Activated T-cell treated with anti-CD3 and anti-CD28 coated beads, Interleukin-2, amount 50 U/mL, for 72 hours (primary cell): ENCODE measurements at regions not wholly inside any gene's neighbourhood (a gene's known extent, or its start where the extent isn't known, plus 50 kb on each side); places are given as distances from the start of the nearest gene placed in this dataset.

Experiments
- ATAC-seq, 2 donors: fragments of 150-1000 bp; cut with Tn5 transposase; replicated peaks in 1 of 2; 2 replicates each; pipeline ENCODE4 v1.10.0; 2021; ENCODE audit warnings: moderate library complexity in 2 of 2, mild to moderate bottlenecking in 1 of 2
- DNase-seq, 2 donors: peaks; one replicate each; pipeline ENCODE4 v3.0.0; 2021 to 2022; ENCODE audit warnings: mixed read lengths in 1 of 2
- H3K27ac Mint-ChIP-seq: one replicate; pipeline ENCODE4 v1.8.0; 2022; ENCODE audit warnings: mild to moderate bottlenecking, moderate library complexity, mixed read lengths
- H3K27me3 Mint-ChIP-seq: one replicate; pipeline ENCODE4 v1.8.0; 2022; ENCODE audit warnings: low read depth, mixed read lengths
- H3K36me3 Mint-ChIP-seq, 2 donors: one replicate each; pipeline ENCODE4 v1.8.0; 2022; ENCODE audit warnings: mixed read lengths in 2 of 2, mild to moderate bottlenecking in 1 of 2; ENCODE audit not compliant: insufficient read depth in 2 of 2
- H3K4me1 Mint-ChIP-seq: one replicate; pipeline ENCODE4 v1.8.0; 2022; ENCODE audit warnings: low read depth, mixed read lengths
- H3K4me3 Mint-ChIP-seq, 2 donors: one replicate each; pipeline ENCODE4 v1.8.0; 2022; ENCODE audit warnings: mild to moderate bottlenecking in 2 of 2, mixed read lengths in 2 of 2, moderate library complexity in 2 of 2
- H3K9me3 Mint-ChIP-seq, 2 donors: one replicate each; pipeline ENCODE4 v1.8.0; 2022; ENCODE audit warnings: mixed read lengths in 2 of 2

DNA sequence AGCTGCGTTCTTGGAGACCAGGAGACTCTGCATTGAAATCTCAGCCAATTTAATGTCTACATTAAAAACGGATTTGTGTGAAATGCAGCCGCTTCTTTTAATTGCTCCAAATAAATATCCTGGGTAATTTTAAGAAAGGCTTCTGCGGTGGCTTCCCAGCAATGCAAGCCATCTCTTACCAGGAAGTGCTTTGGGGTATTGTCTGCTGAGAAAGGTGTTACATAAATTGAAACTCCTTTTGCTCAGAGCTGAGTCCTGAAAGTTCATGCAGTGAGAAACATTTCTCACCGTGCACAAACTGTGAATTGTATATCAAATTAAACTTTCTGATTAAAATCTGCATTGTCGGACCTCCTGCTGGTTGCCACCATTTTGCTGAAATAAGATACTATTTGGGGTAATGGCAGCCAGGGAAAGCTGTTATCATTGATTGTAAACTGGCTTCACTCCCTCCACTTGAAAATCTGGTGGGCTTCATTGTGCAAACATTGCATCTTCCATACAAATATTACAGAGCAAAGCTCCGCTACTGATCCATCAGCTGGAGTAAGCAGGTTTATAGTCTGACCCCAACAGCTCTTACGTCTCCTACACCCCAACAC is 59.5 kb downstream of the ZIC5 start:
- peaks cover 2 to 4% of the 10 kb centered on the region in 2 donors for H3K36me3 Mint-ChIP-seq
- DNase-seq: no peak
- peak overlapping the region; percentile 87 for H3K27ac Mint-ChIP-seq
- peak; percentile 48 to 82 for ATAC-seq
- H3K4me3 Mint-ChIP-seq: peak overlapping the region; percentile 46 to 58
- H3K4me1 Mint-ChIP-seq: peaks cover 23% of the 10 kb centered on the region
- peaks cover 0 to 4% of the 10 kb centered on the region in 2 donors for H3K9me3 Mint-ChIP-seq
- peaks cover 27% of the 10 kb centered on the region for H3K27me3 Mint-ChIP-seq

DNA sequence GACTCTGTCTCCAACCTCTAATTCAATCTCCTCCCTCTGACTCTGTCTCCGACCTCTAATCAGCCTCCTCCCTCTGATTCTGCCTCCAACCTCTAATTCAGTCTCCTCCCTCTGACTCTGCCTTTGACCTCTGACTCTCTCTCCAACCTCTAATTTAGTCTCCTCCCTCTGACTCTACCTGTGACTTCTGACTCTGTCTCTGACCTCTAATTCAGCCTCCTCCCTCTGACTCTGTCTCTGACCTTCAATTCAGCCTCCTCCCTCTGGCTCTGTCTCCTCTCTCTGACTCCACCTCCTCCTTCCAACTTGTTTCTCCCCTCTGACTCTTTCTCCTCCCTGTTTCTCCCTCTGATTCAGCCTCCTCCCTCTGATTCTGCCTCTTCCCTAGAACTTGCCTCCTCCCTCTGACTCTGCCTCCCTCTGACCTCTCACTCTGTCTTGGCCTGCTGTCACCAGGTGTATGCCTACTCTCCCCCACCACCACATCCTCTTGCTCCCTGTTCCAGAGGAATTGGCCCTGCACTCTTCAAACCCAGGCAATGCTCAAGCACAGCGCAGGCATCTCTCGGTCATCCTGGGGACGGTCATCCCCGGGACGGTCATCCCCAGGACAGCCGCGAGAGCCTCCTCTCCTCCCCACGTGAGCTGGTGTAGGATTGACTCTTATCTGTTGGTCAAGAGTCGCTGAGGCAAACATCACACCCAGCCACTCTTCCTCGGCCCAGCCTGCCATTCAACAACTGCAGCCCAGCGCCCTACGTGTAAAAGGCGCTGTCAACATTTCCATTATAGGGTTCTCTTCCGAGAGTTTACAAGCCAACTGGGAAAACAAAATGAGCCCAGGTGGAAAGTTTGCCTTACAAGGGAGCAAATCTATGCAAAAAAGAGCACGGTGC is 60.2 kb downstream of the ZIC5 start:
- H3K4me1 Mint-ChIP-seq: peaks cover 19% of the 10 kb centered on the region
- H3K27ac Mint-ChIP-seq: peak overlapping the region; percentile 87
- H3K27me3 Mint-ChIP-seq: peaks cover 23% of the 10 kb centered on the region
- peaks cover 2 to 4% of the 10 kb centered on the region in 2 donors for H3K36me3 Mint-ChIP-seq
- H3K9me3 Mint-ChIP-seq: peaks cover 0 to 4% of the 10 kb centered on the region in 2 donors
- ATAC-seq (peak; percentile 44 to 71), DNase-seq (peak in 1 of 2 donors; percentile 19)
- H3K4me3 Mint-ChIP-seq: peak overlapping the region; percentile 46 to 58

DNA sequence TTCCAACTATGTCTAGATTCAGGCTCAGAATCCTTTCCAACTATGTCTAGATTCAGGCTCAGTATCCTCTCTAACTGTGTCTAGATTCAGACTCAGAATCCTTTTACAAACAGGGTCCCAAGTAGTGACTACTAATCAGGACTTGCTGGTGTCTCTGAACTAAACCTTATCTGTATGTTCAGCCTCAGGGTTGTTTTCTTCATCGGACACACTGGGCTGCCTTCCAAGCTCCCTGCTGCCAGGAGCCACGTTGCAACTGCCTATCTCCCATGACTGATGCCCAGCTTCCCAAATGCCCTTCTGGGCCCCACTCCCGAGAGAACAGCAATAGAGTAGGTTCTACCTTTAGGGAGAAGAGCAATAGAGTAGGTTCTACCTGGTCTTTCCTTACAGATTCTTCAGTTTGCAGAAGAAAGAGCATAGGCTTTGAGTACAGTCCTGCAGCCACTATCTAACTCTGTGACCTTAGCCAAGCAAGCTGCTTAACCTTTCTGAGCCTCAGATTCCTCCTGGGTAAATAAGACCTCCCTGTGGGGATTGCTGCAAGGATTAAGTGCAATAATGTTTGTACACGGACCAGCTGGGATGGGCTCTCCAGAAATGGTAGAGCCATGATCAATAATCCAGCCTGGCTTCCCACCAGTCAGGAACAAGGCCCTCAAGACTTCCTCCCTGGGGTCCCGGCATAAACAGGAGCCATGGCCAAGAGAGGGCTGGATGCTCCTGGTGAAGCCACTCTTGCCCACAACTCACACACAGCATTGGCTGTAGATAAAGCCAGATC is 61.5 kb downstream of the ZIC5 start:
- Mint-ChIP-seq H3K9me3 (peaks cover 0 to 4% of the 10 kb centered on the region in 2 donors), H3K27ac (no peak overlapping the region), H3K4me1 (peaks cover 17% of the 10 kb centered on the region), H3K36me3 (peaks cover 2 to 4% of the 10 kb centered on the region in 2 donors), H3K4me3 (no peak overlapping the region), H3K27me3 (peaks cover 30% of the 10 kb centered on the region)
- DNase-seq (no peak), ATAC-seq (no peak)

DNA sequence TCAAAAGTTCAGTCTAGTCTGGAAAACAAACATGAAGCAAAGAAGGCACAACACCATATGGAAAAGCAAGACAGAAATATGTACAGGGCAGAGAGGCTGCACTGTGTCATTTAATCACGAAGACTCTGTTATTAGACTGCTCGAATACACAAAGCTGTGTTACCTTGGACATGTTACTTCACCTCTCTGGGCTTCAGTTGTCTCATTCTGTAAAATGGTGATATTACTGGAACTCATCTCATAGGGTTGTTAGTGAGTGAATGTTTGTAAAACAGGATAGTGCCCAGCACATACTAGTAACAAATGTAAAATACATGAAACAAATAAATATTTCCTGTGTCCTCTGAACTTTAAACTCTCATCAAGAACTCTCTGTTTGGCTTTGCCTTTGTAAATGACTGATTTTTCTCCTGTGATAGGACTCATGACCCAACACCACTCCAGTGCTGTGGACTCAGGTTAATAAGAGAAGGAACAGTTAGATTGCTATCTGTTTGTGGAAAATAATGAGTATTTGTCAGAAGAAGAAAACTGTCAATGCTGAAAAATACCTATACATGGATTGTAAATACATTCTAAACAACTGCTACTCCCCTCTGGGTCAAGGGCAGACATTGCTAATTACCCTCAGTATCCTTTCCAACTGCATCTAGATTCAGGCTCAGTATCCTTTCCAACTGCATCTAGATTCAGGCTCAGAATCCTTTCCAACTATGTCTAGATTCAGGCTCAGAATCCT is 62.3 kb downstream of the ZIC5 start:
- Mint-ChIP-seq H3K9me3 (peaks cover 0 to 4% of the 10 kb centered on the region in 2 donors), H3K27ac (no peak overlapping the region), H3K4me1 (peaks cover 17% of the 10 kb centered on the region), H3K4me3 (no peak overlapping the region), H3K36me3 (peaks cover 2 to 4% of the 10 kb centered on the region in 2 donors), H3K27me3 (peaks cover 31% of the 10 kb centered on the region)
- ATAC-seq: no peak
- no peak for DNase-seq

DNA sequence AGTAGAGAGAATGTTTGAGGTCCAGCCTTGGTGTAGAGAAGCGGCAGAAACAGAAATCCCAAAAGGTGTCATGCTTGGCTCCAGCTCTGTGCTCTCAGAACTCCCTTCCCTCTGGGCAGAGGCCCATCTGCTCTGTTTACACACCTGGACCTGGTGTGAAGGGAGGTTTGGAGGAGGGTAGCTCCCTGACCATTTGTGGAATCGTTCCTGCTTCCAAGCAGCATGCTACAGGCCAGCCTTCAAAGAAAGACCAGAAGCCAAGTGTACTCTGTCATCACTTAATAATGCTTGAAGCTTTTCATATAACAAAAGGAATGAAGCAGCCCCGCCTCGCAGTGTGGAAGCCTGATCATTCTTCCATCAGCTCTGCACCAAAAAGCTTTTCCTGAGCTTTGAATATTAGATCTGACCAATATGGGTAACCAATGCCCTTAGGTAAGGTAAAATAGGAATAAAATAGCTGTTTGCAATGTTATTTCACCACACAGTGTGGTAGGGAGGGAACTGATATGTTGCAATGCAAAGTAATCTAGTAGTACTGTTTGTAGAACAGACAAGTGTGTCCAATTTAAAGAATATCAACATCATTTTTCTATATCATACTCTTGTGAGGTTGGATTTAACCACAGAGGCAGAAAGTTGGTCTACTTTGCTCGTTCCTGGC is 63.3 kb downstream of the ZIC5 start:
- DNase-seq (no peak), ATAC-seq (no peak)
- peaks cover 17% of the 10 kb centered on the region for H3K4me1 Mint-ChIP-seq
- no peak overlapping the region for H3K27ac Mint-ChIP-seq
- H3K9me3 Mint-ChIP-seq: peaks cover 0 to 4% of the 10 kb centered on the region in 2 donors
- H3K27me3 Mint-ChIP-seq: peaks cover 30% of the 10 kb centered on the region
- no peak overlapping the region for H3K4me3 Mint-ChIP-seq
- H3K36me3 Mint-ChIP-seq: peaks cover 2 to 4% of the 10 kb centered on the region in 2 donors

DNA sequence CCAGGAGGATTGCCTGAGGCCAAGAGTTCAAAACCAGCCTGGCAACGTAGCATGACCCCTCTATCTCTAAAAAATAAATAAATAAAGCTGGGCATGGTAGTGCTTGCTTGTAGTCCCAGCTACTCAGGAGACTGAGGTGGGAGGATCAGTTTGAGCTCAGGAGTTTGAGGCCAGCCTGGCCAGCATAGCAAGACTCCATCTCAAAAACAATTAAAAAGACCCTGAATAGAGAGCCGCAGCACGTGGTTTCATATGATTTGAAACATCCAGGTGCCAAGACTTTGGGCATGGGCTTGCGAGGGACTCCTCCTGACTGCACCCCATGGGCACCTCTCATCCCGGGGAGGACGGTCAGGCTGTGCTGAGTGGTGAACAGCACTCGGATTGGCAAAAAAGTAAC is 63.9 kb downstream of the ZIC5 start:
- peaks cover 37% of the 10 kb centered on the region for H3K27me3 Mint-ChIP-seq
- peaks cover 17% of the 10 kb centered on the region for H3K4me1 Mint-ChIP-seq
- no peak overlapping the region for H3K4me3 Mint-ChIP-seq
- H3K36me3 Mint-ChIP-seq: peaks cover 2 to 4% of the 10 kb centered on the region in 2 donors
- ATAC-seq (no peak), DNase-seq (no peak)
- H3K9me3 Mint-ChIP-seq: peaks cover 0 to 4% of the 10 kb centered on the region in 2 donors
- H3K27ac Mint-ChIP-seq: no peak overlapping the region

DNA sequence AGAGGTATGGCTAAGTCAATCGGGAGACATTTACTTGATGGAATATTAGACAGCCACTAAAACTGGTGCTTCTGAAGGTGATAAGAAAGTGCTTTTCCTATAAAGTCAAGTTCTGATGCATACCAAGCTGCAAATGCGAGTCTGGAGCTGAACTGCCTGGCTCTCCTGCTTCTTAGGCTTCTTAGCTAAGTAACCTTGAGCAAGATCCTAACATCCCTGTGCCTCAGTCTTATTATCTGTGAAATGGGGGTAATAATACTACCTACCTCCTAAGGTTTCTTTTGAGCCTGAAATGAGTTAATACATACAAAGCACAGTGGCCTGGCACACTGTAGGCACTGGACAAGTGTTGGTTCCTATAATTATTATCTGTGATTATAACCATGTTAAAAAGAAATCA is 64.5 kb downstream of the ZIC5 start:
- H3K4me1 Mint-ChIP-seq: peaks cover 13% of the 10 kb centered on the region
- H3K4me3 Mint-ChIP-seq: no peak overlapping the region
- DNase-seq: no peak
- H3K9me3 Mint-ChIP-seq: peaks cover 0 to 4% of the 10 kb centered on the region in 2 donors
- H3K27ac Mint-ChIP-seq: no peak overlapping the region
- no peak for ATAC-seq
- peaks cover 43% of the 10 kb centered on the region for H3K27me3 Mint-ChIP-seq
- peaks cover 2 to 4% of the 10 kb centered on the region in 2 donors for H3K36me3 Mint-ChIP-seq

DNA sequence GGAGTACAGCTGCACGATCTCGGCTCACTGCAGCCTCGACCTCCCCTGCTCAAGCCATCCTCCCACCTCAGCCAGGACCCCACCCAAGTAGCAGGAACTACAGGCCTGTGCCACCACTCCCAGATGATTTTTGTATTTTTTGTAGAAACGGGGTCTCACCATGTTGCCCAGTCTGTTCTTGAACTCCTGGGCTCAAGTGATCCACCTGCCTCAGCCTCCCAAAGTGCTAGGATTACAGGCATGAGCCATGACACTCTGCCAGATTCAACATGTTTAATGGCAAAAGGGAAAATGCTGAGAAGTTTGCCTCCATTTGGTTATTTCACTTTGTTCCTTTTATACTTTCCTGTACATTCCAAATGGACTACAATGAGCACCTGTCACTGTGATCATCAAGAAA is 65.8 kb downstream of the ZIC5 start:
- Mint-ChIP-seq H3K4me1 (peaks cover 1% of the 10 kb centered on the region), H3K27ac (no peak overlapping the region), H3K4me3 (no peak overlapping the region), H3K9me3 (no peaks in the 10 kb centered on the region), H3K36me3 (peaks cover 0 to under 1% of the 10 kb centered on the region in 2 donors), H3K27me3 (peaks cover 42% of the 10 kb centered on the region)
- DNase-seq: no peak
- ATAC-seq: no peak

DNA sequence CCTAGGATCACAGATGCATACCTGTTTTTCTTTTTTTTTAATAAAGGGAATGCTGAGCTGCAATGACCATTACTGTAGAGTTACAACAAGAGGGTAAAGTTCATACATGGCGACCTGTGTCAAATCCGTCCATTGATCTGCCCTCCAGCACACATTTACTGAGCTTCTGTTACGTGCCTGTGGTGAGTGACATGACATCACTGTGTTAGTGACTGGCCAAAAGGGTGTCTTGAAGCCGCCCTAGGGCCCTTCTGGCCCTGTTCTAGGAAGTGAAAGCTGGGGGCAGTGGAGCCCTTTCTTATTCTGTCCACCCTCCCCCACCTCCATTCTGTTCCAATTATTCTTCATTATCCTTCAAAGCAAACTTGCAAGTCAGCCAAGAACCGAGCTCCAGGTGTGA is 66.3 kb downstream of the ZIC5 start:
- Mint-ChIP-seq H3K27ac (no peak overlapping the region), H3K4me1 (no peaks in the 10 kb centered on the region), H3K4me3 (no peak overlapping the region), H3K27me3 (peaks cover 40% of the 10 kb centered on the region), H3K36me3 (no peaks in the 10 kb centered on the region), H3K9me3 (no peaks in the 10 kb centered on the region)
- no peak for DNase-seq
- no peak for ATAC-seq

DNA sequence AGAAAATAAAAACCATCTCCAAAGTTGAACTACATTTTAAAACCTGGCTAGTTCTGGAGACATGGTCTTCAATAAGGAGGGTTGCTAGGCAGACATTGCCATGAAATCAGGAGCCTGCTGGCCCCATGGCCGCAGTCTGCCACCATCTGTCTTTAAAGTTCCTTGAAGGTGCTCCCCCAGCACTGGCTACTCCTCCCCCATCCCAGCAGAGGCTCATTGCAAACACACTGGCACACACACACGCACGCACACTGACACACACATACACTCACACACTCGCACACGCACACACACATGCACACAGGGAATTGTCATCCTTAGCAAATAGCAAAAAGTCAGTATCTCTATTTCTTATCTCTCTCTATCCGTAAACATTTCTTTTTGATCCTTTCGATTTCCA is 68.4 kb downstream of the ZIC5 start:
- no peaks in the 10 kb centered on the region for H3K4me1 Mint-ChIP-seq
- H3K9me3 Mint-ChIP-seq: no peaks in the 10 kb centered on the region
- no peak overlapping the region for H3K4me3 Mint-ChIP-seq
- no peak for DNase-seq
- peaks cover 54% of the 10 kb centered on the region for H3K27me3 Mint-ChIP-seq
- no peak overlapping the region for H3K27ac Mint-ChIP-seq
- no peak for ATAC-seq
- H3K36me3 Mint-ChIP-seq: no peaks in the 10 kb centered on the region

DNA sequence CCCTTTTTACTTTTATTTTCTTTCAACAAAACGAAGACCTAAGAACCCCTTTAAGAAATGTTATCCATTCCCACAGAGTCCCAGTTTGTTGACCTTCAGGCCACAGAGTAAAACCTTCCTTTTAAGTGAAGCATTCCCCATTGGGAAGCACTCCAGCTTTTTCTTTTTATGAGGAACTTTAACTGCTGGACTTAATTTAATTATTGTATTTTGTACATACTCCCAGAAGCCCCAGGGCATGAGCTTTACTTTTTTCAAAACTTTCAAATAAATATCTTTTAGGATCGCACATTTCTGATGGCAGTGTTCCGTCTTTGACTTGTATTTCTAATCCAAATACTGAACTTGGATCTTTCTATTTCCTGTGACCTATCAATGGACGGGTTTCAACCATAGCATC is 68.9 kb downstream of the ZIC5 start:
- Mint-ChIP-seq H3K4me3 (no peak overlapping the region), H3K27me3 (peaks cover 59% of the 10 kb centered on the region)

DNA sequence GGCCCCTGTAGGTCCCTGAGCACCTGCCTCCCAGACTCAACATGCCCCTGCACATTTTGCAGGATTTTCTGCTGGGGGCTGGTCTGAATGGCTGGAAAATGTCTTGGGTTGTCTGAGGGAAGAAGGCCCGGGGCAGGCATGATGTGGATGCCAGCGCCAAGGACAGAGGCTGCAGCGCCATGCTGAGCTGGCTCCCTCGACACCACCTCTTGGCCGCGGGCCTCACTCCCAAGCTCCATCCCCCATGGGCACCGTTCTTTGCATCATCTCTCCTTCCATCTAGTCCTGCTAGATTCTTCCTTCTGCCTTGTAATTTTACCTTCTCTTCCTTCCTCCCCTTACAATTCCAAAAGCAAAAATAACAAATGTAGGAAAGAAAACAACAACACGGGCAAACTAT is 70.6 kb downstream of the ZIC5 start:
- Mint-ChIP-seq H3K9me3 (no peaks in the 10 kb centered on the region), H3K27ac (no peak overlapping the region), H3K4me1 (no peaks in the 10 kb centered on the region), H3K4me3 (no peak overlapping the region), H3K27me3 (peaks cover 70% of the 10 kb centered on the region), H3K36me3 (no peaks in the 10 kb centered on the region)
- DNase-seq: no peak
- ATAC-seq: no peak

More for the DNA sequence above, 68.9 kb downstream of the ZIC5 start:
- Mint-ChIP-seq H3K27ac (no peak overlapping the region), H3K9me3 (no peaks in the 10 kb centered on the region), H3K4me1 (no peaks in the 10 kb centered on the region), H3K36me3 (no peaks in the 10 kb centered on the region)
- DNase-seq (no peak), ATAC-seq (no peak)
